Spleen (tissue), 7 donors: ENCODE measurements at regions not wholly inside any gene's neighbourhood (a gene's known extent, or its start where the extent isn't known, plus 50 kb on each side); places are given as distances from the start of the nearest gene placed in this dataset.

Source experiments
- POLR2AphosphoS5 ChIP-seq, 3 donors: sonication (generic); formaldehyde crosslinking; IDR thresholded peaks; one replicate each; pipeline ENCODE4 v1.5.1; 2017; ENCODE audit warnings: antibody characterized with exemption in 3 of 3
- TF ChIP-seq, protein P1 (sequence below), 11 experiments: fragments of 200-600 bp in 7 of 11; fragments of 450-650 bp in 4 of 11; sonication (generic) in 4 of 11; IDR thresholded peaks in 8 of 11; conservative IDR thresholded peaks in 3 of 11; 1 replicate in 7 of 11; 2 replicates in 4 of 11; pipeline versions ENCODE4 v1.4.0 to v1.8.0; 2016 to 2021; ENCODE audit warnings: antibody characterized with exemption in 11 of 11, inconsistent platforms in 4 of 11, mild to moderate bottlenecking in 1 of 11
- donor health status: DM: no; HTN: no; CAD: no; lungs with moderate emphysema.
- donor health status: DM: no; HTN: no; CAD: no.
- donor health status: DM: no; HTN: no; CAD: no.

DNA sequence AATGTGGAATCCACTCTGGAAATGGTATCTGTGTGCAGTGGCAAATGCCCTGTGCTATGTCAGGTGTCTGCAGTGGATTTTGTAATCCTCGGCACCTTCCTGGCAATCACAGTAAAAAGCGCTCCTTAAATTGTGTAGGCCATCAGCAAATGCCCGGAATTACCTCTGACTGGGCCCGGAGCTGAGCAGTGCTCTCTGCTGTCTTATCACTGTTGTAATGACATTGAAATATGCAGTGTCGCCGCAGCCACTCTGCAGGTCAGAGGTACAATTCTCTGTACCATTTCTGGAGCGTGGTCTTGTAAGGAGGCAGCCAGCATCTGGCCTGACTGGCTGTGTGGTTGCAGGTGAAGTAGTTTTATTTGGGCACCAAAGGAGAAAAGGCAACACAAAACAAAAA is 416.4 kb upstream of the MKI67 start:
- TF ChIP-seq, protein P1, sequence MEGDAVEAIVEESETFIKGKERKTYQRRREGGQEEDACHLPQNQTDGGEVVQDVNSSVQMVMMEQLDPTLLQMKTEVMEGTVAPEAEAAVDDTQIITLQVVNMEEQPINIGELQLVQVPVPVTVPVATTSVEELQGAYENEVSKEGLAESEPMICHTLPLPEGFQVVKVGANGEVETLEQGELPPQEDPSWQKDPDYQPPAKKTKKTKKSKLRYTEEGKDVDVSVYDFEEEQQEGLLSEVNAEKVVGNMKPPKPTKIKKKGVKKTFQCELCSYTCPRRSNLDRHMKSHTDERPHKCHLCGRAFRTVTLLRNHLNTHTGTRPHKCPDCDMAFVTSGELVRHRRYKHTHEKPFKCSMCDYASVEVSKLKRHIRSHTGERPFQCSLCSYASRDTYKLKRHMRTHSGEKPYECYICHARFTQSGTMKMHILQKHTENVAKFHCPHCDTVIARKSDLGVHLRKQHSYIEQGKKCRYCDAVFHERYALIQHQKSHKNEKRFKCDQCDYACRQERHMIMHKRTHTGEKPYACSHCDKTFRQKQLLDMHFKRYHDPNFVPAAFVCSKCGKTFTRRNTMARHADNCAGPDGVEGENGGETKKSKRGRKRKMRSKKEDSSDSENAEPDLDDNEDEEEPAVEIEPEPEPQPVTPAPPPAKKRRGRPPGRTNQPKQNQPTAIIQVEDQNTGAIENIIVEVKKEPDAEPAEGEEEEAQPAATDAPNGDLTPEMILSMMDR (IDR thresholded peaks at IDR 0.05 in 8 of 11, conservative IDR thresholded peaks at IDR 0.05 in 3 of 11), result no peak
- TF ChIP-seq POLR2AphosphoS5 (IDR thresholded peaks at IDR 0.05), result no peak
